K562 (cell line): ENCODE measurements at regions not wholly inside any gene's neighbourhood (a gene's known extent, or its start where the extent isn't known, plus 50 kb on each side); places are given as distances from the start of the nearest gene placed in this dataset.

ENCODE experiments used
- ARID3B ChIP-seq: fragments of 250-450 bp; sonication (Bioruptor Pico); IDR thresholded peaks from 2 replicates; pipeline ENCODE4 v1.4.0; 2020; ENCODE audit warnings: borderline replicate concordance
- CTCF ChIP-seq, 3 experiments: IDR thresholded peaks in 2 of 3; conservative IDR thresholded peaks in 1 of 3; 2 replicates each; pipeline ENCODE4 v1.5.1; 2011 to 2012; ENCODE audit warnings: low read length in 3 of 3, mild to moderate bottlenecking in 3 of 3, control low read depth in 2 of 3, improper control_type of control experiment in 1 of 3, inconsistent platforms in 1 of 3, low read depth in 1 of 3, mixed read lengths in 1 of 3, moderate library complexity in 1 of 3; ENCODE audit not compliant: insufficient read depth in 2 of 3
- ELF4 ChIP-seq: fragments of 450-650 bp; formaldehyde crosslinking; IDR thresholded peaks from 2 replicates; pipeline ENCODE4 v1.4.0; 2022; ENCODE audit warnings: missing genetic modification characterization
- HDAC6 ChIP-seq: IDR thresholded peaks from 2 replicates; pipeline ENCODE4 v1.6.1; 2012; ENCODE audit warnings: low read depth, mild to moderate bottlenecking, control low read depth, inconsistent platforms, low read length, moderate library complexity
- HNRNPK ChIP-seq: fragments of 200-400 bp; formaldehyde crosslinking; IDR thresholded peaks from one replicate; pipeline ENCODE4 v1.6.1; 2018; ENCODE audit warnings: mild to moderate bottlenecking, low read depth, low read length; ENCODE audit not compliant: poor library complexity, severe bottlenecking
- SREBF2 ChIP-seq: sonication (generic); formaldehyde crosslinking; IDR thresholded peaks from 2 replicates; pipeline ENCODE4 v1.4.0; 2020; ENCODE audit warnings: mild to moderate bottlenecking, missing genetic modification reagents
- STAT5B ChIP-seq: fragments of 250-450 bp; sonication (Bioruptor Pico); IDR thresholded peaks from 2 replicates; pipeline ENCODE4 v1.8.0; 2021; ENCODE audit warnings: mild to moderate bottlenecking, inconsistent platforms
- ZBTB11 ChIP-seq, 3 experiments: fragments of 200-800 bp in 1 of 3; fragments of 250-450 bp in 1 of 3; fragments of 450-650 bp in 1 of 3; sonication (Bioruptor Pico) in 1 of 3; sonication (Bioruptor generic) in 1 of 3; formaldehyde crosslinking in 1 of 3; IDR thresholded peaks; 2 replicates each; pipeline versions ENCODE4 v1.6.1 to v1.8.0; 2016 to 2022; ENCODE audit warnings: mild to moderate bottlenecking in 2 of 3, missing genetic modification characterization in 2 of 3, missing compliant biosample characterization in 1 of 3, moderate library complexity in 1 of 3
- TF ChIP-seq, protein P1 (sequence below): sonication (generic); formaldehyde crosslinking; IDR thresholded peaks from 2 replicates; pipeline ENCODE4 v1.8.1; 2023; ENCODE audit warnings: mild to moderate bottlenecking, missing genetic modification reagents

- TF ChIP-seq HDAC6 (no peak), ELF4 (CRISPR knock-in tag) (no peak), ZBTB11 (CRISPR knock-in tag; IDR thresholded peaks at IDR 0.05) (no peak), SREBF2 (CRISPR knock-in tag) (no peak), HNRNPK (no peak), CTCF (IDR thresholded peaks at IDR 0.05 in 2 of 3, conservative IDR thresholded peaks at IDR 0.05 in 1 of 3; ENCODE audit: insufficient read depth in 2 of 3, low read depth in 1 of 3, low read length in 3 of 3) (no peak), ARID3B (CRISPR knock-in tag) (no peak), STAT5B (CRISPR knock-in tag) (no peak)
- TF ChIP-seq, protein P1, sequence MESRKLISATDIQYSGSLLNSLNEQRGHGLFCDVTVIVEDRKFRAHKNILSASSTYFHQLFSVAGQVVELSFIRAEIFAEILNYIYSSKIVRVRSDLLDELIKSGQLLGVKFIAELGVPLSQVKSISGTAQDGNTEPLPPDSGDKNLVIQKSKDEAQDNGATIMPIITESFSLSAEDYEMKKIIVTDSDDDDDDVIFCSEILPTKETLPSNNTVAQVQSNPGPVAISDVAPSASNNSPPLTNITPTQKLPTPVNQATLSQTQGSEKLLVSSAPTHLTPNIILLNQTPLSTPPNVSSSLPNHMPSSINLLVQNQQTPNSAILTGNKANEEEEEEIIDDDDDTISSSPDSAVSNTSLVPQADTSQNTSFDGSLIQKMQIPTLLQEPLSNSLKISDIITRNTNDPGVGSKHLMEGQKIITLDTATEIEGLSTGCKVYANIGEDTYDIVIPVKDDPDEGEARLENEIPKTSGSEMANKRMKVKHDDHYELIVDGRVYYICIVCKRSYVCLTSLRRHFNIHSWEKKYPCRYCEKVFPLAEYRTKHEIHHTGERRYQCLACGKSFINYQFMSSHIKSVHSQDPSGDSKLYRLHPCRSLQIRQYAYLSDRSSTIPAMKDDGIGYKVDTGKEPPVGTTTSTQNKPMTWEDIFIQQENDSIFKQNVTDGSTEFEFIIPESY (CRISPR knock-in tag), result no peak
Measured at GRCh38 chr13:36753176-36753575, 65.8 kb upstream of the RFXAP start.
